ENCODE measurements at regions not wholly inside any gene's neighbourhood (a gene's known extent, or its start where the extent isn't known, plus 50 kb on each side); places are given as distances from the start of the nearest gene placed in this dataset.
"Not testable (repeated sequence)": the region's sequence is repeated elsewhere in the genome, so short reads cannot be mapped to it uniquely, and the experiment has no call there.

DNA sequence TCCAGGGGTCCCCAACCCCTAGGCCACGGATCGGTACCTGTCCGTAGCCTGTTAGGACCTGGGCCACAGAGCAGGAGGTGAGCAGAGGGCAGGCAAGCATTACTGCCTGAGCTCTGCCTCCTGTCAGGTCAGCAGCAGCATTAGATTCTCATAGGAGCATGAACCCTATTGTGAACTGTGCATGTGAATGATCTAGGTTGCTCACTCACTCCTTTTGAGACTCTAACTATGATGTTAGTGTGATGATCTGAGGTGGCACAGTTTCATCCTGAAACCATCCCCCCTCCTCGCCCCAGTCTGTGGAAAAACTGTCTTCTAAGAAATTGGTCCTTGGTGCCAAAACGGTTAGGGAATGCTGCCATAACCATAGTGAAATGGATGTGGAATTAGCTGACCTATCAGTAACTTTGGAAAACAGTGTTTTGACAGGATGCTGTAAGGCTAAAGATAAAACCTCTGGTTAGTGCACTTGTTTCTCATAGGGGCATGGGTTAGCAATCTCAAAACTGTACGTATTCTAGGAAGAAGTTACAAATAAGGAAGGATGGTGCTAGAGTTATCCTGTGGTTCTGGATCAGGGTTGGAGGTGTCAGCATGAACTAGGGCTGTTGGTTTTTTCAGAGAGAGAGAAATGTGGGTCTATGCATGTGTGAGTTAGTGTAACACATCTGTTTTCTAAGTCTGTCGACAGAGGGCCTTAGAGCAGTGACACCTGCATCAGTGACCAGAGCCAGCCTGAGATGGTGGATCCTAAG is 234.8 kb downstream of the RTP5 start:
- TF ChIP-seq, protein P1, sequence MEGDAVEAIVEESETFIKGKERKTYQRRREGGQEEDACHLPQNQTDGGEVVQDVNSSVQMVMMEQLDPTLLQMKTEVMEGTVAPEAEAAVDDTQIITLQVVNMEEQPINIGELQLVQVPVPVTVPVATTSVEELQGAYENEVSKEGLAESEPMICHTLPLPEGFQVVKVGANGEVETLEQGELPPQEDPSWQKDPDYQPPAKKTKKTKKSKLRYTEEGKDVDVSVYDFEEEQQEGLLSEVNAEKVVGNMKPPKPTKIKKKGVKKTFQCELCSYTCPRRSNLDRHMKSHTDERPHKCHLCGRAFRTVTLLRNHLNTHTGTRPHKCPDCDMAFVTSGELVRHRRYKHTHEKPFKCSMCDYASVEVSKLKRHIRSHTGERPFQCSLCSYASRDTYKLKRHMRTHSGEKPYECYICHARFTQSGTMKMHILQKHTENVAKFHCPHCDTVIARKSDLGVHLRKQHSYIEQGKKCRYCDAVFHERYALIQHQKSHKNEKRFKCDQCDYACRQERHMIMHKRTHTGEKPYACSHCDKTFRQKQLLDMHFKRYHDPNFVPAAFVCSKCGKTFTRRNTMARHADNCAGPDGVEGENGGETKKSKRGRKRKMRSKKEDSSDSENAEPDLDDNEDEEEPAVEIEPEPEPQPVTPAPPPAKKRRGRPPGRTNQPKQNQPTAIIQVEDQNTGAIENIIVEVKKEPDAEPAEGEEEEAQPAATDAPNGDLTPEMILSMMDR (IDR thresholded peaks at IDR 0.05) = not testable (repeated sequence)
- not testable (repeated sequence) for TF ChIP-seq POLR2A (IDR thresholded peaks at IDR 0.05)
